K562 (cell line): ENCODE measurements at regions not wholly inside any gene's neighbourhood (a gene's known extent, or its start where the extent isn't known, plus 50 kb on each side); places are given as distances from the start of the nearest gene placed in this dataset.

Source experiments
- CBFB ChIP-seq: sonication (generic); formaldehyde crosslinking; IDR thresholded peaks from 2 replicates; pipeline ENCODE4 v1.4.0; 2020; ENCODE audit warnings: mild to moderate bottlenecking, missing genetic modification reagents
- EGR1 ChIP-seq: fragments of 450-650 bp; conservative IDR thresholded peaks from 2 replicates; pipeline ENCODE4 v1.6.1; 2017; ENCODE audit warnings: mild to moderate bottlenecking
- POLR2A ChIP-seq: fragments of 450-650 bp; conservative IDR thresholded peaks from 2 replicates; pipeline ENCODE4 v1.6.1; 2016
- TF ChIP-seq, protein P1 (sequence below), 3 experiments: IDR thresholded peaks in 2 of 3; conservative IDR thresholded peaks in 1 of 3; 2 replicates each; pipeline ENCODE4 v1.5.1; 2011 to 2012; ENCODE audit warnings: low read length in 3 of 3, mild to moderate bottlenecking in 3 of 3, control low read depth in 2 of 3, improper control_type of control experiment in 1 of 3, inconsistent platforms in 1 of 3, low read depth in 1 of 3, mixed read lengths in 1 of 3, moderate library complexity in 1 of 3; ENCODE audit not compliant: insufficient read depth in 2 of 3

DNA sequence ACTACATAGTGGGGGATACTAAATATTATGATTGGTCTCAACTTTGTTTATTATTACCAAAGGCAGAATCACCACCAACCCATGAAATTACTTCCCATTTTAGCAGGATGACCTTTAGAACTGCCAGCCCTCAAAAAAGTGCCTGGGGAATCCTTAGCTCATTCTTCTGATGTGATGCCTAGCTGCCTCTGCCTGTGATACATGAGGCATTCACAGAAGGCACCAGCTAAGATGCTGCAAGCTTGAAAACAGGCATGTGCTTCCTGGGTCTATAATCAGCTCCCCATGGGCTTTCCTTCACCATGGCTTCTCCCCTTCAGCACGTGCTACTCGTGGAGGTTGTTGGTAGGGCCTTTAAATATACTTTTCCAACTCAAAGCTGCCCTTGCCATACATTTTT lies 50.4 kb upstream of the ARHGAP20 start:
- TF ChIP-seq EGR1 = no peak
- no peak for TF ChIP-seq CBFB (CRISPR knock-in tag)
- TF ChIP-seq POLR2A = no peak
- TF ChIP-seq, protein P1, sequence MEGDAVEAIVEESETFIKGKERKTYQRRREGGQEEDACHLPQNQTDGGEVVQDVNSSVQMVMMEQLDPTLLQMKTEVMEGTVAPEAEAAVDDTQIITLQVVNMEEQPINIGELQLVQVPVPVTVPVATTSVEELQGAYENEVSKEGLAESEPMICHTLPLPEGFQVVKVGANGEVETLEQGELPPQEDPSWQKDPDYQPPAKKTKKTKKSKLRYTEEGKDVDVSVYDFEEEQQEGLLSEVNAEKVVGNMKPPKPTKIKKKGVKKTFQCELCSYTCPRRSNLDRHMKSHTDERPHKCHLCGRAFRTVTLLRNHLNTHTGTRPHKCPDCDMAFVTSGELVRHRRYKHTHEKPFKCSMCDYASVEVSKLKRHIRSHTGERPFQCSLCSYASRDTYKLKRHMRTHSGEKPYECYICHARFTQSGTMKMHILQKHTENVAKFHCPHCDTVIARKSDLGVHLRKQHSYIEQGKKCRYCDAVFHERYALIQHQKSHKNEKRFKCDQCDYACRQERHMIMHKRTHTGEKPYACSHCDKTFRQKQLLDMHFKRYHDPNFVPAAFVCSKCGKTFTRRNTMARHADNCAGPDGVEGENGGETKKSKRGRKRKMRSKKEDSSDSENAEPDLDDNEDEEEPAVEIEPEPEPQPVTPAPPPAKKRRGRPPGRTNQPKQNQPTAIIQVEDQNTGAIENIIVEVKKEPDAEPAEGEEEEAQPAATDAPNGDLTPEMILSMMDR (IDR thresholded peaks at IDR 0.05 in 2 of 3, conservative IDR thresholded peaks at IDR 0.05 in 1 of 3; ENCODE audit: insufficient read depth in 2 of 3, low read depth in 1 of 3, low read length in 3 of 3) = no peak
